Large intestine (tissue), 3 donors: ENCODE measurements at regions not wholly inside any gene's neighbourhood (a gene's known extent, or its start where the extent isn't known, plus 50 kb on each side); places are given as distances from the start of the nearest gene placed in this dataset.
A peak's percentile ranks its signal among the peaks of the same experiment; 100 is the strongest.
"Not testable (repeated sequence)": the region's sequence is repeated elsewhere in the genome, so short reads cannot be mapped to it uniquely, and the experiment has no call there.

Source experiments
- DNase-seq, 2 donors: peaks; one replicate each; pipeline versions ENCODE4 v3.0.0 to v3.0.0-alpha.2; 2013
- H3K27ac ChIP-seq: one replicate; pipeline ENCODE4 v1.5.1; 2013; ENCODE audit warnings: low read length
- H3K27me3 ChIP-seq: 2 replicates; pipeline ENCODE4 v1.6.1; 2013; ENCODE audit warnings: low read length; ENCODE audit not compliant: control insufficient read depth, insufficient read depth
- H3K36me3 ChIP-seq: 2 replicates; pipeline ENCODE4 v1.6.1; 2013; ENCODE audit warnings: low read length; ENCODE audit not compliant: control insufficient read depth, insufficient read depth
- H3K4me1 ChIP-seq: one replicate; pipeline ENCODE4 v1.6.1; 2013; ENCODE audit warnings: low read length; ENCODE audit not compliant: control insufficient read depth, insufficient read depth
- H3K4me3 ChIP-seq: one replicate; pipeline ENCODE4 v1.5.1; 2013; ENCODE audit warnings: low read length
- H3K9me3 ChIP-seq: one replicate; pipeline ENCODE4 v1.6.1; 2013; ENCODE audit warnings: mild to moderate bottlenecking, low read depth, low read length, moderate library complexity; ENCODE audit not compliant: control insufficient read depth
- WGBS: methylation state at CpG from one replicate; pipeline ENCODE4 v1.1.5; 2013; ENCODE audit warnings: low lambda C conversion rate; ENCODE audit not compliant: insufficient coverage; 5-methylcytosine and 5-hydroxymethylcytosine counted together

GRCh38 chr5:57066924-57067596 lies 106.8 kb upstream of the GPBP1 start:
- H3K4me3 ChIP-seq, result no peak overlapping the region
- H3K9me3 ChIP-seq, result no peaks in the 10 kb centered on the region
- H3K36me3 ChIP-seq, result no peaks in the 10 kb centered on the region
- H3K27ac ChIP-seq, result no peak overlapping the region
- WGBS, result 85% methylated on average over 4 of the region's 6 CpGs
- H3K27me3 ChIP-seq, result no peaks in the 10 kb centered on the region
- no peak for DNase-seq
- H3K4me1 ChIP-seq, result no peaks in the 10 kb centered on the region

DNA sequence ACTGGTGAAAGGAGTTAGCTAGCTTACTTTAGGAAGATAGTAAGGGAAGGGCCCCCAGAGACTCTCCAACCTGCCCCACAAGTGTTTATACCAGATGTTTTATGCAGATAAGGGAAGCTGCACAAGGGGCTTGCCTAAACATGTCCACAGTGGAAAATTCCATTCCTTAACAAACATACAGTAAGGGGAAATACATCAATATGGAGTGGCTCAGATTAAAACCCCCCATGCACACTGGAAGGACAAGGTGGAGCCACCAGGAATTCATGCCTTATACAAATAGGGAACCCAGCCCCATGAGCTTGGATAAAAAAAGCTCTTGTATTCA lies 106.3 kb upstream of the GPBP1 start:
- no peaks in the 10 kb centered on the region for H3K27me3 ChIP-seq
- no peak overlapping the region for H3K4me3 ChIP-seq
- no peaks in the 10 kb centered on the region for H3K4me1 ChIP-seq
- no peaks in the 10 kb centered on the region for H3K36me3 ChIP-seq
- H3K9me3 ChIP-seq, result no peaks in the 10 kb centered on the region
- no peak for DNase-seq
- no peak overlapping the region for H3K27ac ChIP-seq

- H3K4me3 ChIP-seq, result no peak overlapping the region
- no peaks in the 10 kb centered on the region for H3K27me3 ChIP-seq
- H3K9me3 ChIP-seq, result no peaks in the 10 kb centered on the region
- 100% methylated on average over 2 of the region's 6 CpGs for WGBS
- H3K36me3 ChIP-seq, result no peaks in the 10 kb centered on the region
- peak; percentile 29 to 34 for DNase-seq
- H3K27ac ChIP-seq, result no peak overlapping the region
- H3K4me1 ChIP-seq, result no peaks in the 10 kb centered on the region
These were observed 104.6 kb upstream of the GPBP1 start for GRCh38 chr5:57069115-57069835.

- H3K9me3 ChIP-seq, result no peaks in the 10 kb centered on the region
These were observed 101.5 kb upstream of the GPBP1 start for GRCh38 chr5:57072218-57072892.

DNA sequence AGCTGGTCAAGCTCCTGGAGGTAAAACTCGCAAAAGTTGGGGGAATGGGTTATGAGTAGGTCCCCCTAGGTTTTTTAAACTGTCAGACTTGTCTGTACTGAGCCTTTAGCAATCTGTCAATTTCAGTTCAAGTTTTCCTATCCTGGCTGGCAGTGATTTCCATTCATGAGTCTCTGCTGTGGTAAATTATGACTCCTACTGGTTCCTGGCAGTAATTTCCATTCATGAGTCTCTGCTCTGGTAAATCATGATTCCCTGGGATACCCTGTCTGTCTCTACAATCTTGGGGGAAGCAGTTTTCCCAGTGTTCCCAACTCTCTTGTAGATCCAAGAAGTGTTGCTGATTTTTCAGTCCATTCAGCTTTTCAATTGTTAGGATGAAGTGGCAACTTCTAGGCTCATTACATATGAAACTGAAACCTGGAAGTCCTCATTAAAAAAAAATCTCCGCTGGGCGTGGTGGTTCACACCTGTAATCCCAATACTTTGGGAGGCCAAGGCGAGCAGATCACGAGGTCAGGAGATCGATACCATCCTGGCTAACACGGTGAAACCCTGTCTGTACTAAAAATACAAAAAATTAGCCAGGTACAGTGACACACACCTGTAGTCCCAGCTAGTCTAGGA lies 91.3 kb upstream of the GPBP1 start:
- H3K27me3 ChIP-seq, result no peaks in the 10 kb centered on the region
- H3K9me3 ChIP-seq, result no peaks in the 10 kb centered on the region
- no peaks in the 10 kb centered on the region for H3K4me1 ChIP-seq
- H3K36me3 ChIP-seq, result no peaks in the 10 kb centered on the region
- whole genome bisulfite sequencing, result no CpG with 5 or more reads among the region's 7 CpGs
- no peak overlapping the region for H3K4me3 ChIP-seq
- no peak overlapping the region for H3K27ac ChIP-seq
- peak; percentile 33 to 45 for DNase-seq

More at GRCh38 chr5:57072218-57072892, 101.5 kb upstream of the GPBP1 start:
- Histone ChIP-seq H3K27ac (no peak overlapping the region), H3K4me3 (no peak overlapping the region), H3K27me3 (no peaks in the 10 kb centered on the region), H3K4me1 (no peaks in the 10 kb centered on the region), H3K36me3 (no peaks in the 10 kb centered on the region)
- WGBS, result no CpG with 5 or more reads among the region's 3 CpGs
- DNase-seq, result no peak

DNA sequence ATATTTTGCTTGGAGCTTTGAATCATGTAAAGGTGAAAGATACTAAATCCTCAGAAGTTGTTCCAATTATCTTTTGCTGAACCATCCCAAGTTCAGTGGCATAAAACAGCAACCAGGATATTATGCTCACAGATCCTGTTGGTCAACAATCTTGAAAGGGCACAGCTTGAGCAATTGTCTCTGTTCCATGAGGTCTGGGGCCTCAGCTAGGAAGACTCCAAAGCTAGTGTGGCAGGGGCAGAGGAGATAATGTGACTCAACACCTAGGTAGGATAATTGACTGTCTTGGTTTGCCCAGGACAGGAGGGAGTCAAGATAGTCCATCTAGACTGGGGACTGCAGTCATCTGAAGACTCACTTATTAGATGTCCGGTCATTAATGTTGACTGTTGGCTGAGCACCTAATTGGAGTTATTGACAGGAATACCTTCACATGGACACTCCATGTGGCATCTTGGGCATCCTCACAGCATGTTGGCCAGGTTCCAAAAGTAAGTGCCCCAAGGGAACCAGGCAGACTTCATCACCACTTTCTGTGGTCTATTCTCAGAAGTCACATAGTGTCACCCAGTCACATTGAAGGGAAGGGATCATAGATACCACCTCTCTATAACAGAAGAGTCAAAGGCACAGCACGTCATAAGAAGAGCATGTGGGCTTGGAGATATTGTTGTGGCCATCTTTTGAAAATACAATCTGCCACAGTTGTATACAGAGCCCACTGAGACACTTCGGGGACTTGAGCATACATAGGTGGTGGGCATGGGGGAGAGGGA lies 88.4 kb upstream of the GPBP1 start:
- DNase-seq, result no peak
- no CpG with 5 or more reads among the region's 3 CpGs for WGBS

DNA sequence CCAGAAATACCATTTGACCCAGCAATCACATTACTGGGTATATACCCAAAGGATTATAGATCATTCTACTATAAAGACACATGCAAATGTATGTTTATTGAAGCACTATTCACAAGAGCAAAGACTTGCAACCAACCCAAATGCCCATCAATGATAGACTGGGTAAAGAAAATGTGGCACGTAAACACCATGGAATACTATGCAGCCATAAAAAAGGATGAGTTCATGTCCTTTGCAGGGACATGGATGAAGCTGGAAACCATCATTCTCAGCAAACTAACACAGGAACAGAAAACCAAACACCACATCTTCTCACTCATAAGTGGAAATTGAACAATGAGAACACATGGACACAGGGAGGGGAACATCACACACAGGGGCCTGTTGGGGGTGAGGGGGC lies 85.9 kb upstream of the GPBP1 start:
- not testable (repeated sequence) for H3K36me3 ChIP-seq, H3K9me3 ChIP-seq, H3K27ac ChIP-seq, DNase-seq, H3K4me1 ChIP-seq, H3K4me3 ChIP-seq, H3K27me3 ChIP-seq
- no CpG with 5 or more reads among the region's 1 CpG for WGBS

More for the DNA sequence above, 88.4 kb upstream of the GPBP1 start:
- H3K4me3 ChIP-seq, result no peak overlapping the region
- H3K4me1 ChIP-seq, result no peaks in the 10 kb centered on the region
- no peaks in the 10 kb centered on the region for H3K36me3 ChIP-seq
- H3K27me3 ChIP-seq, result no peaks in the 10 kb centered on the region
- H3K27ac ChIP-seq, result no peak overlapping the region
- H3K9me3 ChIP-seq, result no peaks in the 10 kb centered on the region

- Histone ChIP-seq H3K27ac (peak overlapping the region; percentile 16), H3K9me3 (peaks cover 6% of the 10 kb centered on the region), H3K4me3 (no peak overlapping the region), H3K4me1 (peaks cover 6% of the 10 kb centered on the region), H3K27me3 (no peaks in the 10 kb centered on the region), H3K36me3 (no peaks in the 10 kb centered on the region)
- no CpG with 5 or more reads among the region's 10 CpGs for WGBS
- peak; percentile 60 to 73 for DNase-seq
These were observed 78.8 kb upstream of the GPBP1 start for GRCh38 chr5:57094753-57095683.

DNA sequence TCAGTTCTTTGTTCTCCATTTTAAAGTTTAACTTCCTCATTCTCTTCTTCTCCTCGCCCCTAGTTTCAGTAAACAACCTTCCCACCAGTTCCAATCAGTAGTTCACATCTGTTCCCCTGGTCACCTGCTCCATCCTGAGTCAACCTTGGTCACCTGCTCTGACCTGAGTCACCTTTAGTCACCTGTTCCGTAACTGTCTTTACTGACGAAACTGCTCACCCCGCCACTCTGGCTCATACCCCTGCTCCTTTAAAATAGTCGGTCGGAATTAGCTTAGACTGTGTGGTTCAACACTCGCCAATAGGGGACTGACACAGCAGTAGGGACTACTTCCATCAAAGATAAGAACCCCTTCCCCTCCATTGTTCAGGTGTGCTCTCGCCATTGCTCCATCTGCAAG lies 76.3 kb upstream of the GPBP1 start:
- Histone ChIP-seq H3K4me3 (no peak overlapping the region), H3K27ac (no peak overlapping the region), H3K4me1 (peaks cover 10% of the 10 kb centered on the region), H3K27me3 (no peaks in the 10 kb centered on the region), H3K36me3 (no peaks in the 10 kb centered on the region), H3K9me3 (peaks cover 6% of the 10 kb centered on the region)
- 100% methylated on average over 4 of the region's 8 CpGs for WGBS
- DNase-seq, result no peak
